NCI-H2081 (cell line): ENCODE measurements at regions not wholly inside any gene's neighbourhood (a gene's known extent, or its start where the extent isn't known, plus 50 kb on each side); places are given as distances from the start of the nearest gene placed in this dataset.

ENCODE experiments used
- DNase-seq, 2 experiments: peaks; one replicate each; lab custom pipeline; 2025; lab: John Stamatoyannopoulos, UW

DNA sequence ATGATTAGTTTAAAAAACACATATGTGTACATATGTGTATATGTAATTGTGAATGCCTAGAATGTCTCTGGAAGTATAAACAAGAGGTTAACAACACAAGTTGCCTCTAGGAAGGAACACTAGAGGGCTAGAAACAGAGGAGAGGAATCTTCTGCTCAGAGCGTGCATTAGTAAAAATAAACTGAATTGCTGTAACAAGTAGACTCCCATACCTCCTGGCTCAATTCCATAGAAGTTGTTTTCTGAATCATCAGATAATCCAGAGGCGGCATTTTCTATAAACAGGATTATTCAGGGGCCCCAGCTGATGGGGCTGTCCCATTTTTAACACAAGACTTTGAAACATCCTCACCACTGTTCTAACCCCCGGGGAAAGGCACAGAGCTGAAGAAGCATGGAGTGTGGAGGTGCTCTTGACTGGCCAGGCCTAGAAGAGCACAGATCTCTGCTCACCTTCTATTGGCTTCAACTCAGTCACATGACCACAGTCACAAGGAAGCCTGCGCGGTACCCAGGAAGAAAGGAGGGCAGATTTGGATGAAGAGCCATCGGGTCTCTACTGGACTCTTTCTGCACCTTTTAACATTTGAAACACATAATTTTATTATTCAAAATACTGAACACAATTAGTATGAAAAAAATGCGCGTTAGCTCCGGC, 145.7 kb downstream of the TLE3 start:
- DNase-seq, result no peak

DNA sequence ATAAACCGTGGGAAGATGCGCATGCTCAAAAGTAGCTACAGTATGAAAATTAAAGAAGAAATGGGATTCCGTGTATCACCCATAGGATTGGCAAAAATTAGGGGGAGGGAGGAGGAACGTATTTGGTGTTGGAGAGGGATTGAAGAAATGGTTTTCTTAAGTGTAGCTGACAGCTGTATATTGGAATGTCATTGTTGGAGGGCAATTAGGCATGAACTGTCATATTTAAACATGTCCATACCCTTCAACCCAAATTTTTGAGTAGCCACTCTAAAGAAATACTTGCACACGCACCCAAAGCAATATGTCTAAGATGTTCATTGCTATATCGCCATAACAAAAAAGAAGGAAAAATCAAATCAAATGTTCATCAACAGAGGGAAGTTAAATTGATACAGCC, 144.7 kb downstream of the TLE3 start:
- DNase-seq, result no peak

DNA sequence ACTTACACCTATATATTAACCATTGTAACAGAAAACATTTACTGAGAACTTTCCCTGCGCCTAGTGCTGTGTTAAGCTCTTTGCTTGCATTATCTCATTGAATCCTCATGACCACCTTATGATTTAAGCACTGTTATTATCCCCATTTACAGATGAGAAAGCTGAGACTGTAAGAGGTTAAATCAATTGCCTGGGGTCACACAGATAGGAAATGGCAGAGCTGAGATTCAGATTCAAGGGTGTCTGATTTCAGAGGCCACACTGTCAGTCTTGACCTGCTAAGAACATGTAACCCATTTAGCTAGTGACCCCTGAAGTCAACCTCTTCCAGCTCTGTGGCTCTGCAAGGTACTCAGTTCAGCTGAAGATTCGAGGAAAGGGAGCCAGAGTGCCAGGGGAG, 143.9 kb downstream of the TLE3 start:
- no peak for DNase-seq

DNA sequence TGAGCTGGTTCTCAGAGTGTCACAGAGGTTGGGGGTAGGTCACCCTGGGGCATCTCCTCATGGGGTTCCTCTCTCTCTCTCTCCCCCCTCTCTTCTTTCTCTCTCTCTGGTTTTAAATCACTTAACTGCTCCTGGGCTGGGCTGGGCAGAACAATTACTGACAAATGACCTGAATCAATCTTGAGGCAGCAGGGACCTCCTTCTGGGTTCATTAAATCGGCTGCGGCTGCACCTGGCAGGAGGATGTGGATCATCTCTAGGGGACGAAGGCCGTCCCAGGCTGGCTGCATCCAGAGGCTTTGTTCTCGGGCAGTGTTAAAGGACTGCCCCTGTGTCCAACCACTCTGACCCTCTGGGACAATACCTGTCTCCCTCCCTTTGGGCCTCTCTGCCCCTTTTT, 143.1 kb downstream of the TLE3 start:
- no peak for DNase-seq

GRCh38 chr15:69955240-69955894, 142.3 kb downstream of the TLE3 start:
- no peak for DNase-seq

DNA sequence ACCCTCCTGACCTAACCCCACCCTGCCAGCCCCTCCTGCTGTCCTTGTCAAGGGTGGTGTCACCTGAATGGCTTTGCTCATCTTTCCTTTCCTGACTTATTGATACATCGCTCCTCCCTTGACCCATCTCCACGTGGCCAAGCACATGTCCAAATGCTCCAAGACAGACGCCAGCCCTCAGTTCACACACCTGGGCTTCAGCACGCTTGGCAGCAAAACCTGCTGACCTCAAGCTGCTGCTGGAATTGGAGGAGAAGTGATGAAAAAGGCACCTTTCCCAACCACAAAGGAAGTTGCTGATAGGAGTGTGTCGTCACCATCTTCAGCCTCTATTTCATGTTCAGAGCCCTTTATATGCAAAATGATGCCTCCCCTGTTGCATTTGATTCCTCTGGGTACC, 141.3 kb downstream of the TLE3 start:
- DNase-seq, result no peak

DNA sequence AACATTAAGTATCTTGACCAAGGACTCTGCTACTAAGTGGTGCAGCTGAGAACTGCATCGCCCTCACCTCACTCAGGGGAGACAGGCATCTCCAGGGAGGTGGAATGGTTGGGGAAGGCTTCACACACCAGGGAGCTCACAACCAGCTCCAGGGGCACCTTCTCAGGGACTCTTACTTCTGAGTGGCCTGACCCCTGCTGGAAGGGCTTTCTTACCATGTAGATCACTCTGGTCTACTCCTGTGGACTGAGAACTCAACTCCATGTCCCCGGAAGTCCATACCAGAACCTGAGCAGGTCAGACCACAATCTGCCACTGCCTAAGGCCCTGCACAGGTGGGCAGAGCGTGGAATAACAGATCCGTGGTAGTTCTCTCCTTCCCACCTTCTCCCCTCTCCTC, 140.5 kb downstream of the TLE3 start:
- no peak for DNase-seq

DNA sequence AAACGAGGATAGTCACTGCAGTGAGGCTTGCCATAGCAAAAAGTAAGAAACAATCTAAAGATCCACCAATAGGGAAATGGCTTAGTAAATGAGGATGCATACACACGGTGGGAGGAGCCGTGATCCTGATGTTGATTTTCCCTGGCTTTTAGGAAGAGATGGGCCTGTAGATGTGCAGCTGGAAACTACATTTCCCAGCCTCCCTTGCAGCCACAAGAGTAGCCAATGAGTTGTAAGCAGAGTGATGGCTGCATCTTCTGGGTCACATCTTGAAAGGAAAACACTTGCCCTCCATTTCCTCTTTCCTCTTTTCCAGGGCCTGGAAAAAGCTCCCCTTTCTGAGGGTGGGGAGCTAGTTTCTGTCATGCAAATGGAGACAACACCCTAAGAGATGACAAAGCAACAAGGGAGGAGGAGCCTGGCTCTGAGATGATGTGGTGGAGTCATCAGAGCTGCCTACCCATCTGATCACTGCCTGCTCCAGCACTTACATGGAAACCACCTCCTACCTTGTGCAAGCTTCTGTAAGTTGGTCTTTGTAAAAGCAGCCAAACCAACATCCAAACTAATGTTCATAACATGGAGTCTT, 139.1 kb downstream of the TLE3 start:
- no peak for DNase-seq

GRCh38 chr15:69962561-69962960, 135.2 kb downstream of the TLE3 start:
- no peak for DNase-seq

DNA sequence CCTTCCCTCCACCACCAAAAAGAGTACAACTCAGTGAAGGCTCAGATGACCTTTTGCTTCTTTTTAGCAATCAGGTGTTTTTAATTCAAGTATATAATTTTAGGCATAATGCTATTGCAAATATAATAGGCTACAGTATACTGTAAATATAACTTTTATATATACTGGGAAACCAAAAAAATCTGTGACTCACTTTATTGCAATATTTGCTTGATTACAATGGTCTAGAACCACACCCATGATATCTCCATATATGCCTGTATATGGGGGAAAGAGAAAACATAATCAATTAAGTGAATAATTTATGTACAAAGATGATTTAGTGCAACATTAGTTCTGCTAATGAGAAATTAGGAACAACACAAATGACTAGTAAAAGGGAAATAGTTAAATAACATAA, 134.3 kb downstream of the TLE3 start:
- no peak for DNase-seq

DNA sequence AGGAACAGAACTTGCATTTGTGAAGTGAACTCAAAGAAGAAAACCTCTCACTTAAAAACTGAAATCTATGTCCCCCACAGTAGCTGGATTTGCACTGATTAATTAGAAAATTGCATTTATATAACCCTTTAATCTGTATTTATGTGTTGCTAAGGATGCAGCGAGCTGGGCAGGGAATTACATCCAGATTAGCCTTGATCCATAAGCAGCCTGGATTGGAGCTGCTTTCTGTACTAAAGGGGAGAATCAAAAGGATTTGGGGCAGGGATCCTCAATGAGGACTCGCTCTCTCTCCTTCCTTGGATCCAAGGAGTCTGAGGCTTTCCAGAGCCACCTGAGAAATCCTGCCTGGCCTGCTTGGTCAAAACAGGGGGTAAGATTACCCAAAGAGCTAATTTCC, 125.9 kb downstream of the TLE3 start:
- DNase-seq, result no peak

DNA sequence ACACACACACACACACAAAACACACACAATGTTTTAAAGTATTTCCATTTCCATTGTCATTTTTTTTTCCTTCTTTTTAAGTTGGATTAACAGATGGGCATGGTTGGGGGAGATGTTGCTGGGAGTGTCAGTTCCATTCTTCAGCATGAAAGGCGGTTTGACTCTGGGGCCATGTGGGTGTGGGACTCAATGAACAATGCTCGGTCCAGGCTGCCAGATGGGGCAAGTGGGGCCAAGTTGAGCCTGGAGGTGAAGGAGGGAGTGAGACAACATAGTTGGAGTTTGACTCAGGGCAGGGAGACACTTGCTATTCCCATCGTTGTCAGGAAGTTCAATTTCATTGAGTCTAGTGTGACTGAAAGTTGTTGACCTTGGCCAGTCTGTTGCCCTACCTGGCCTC, 125.3 kb downstream of the TLE3 start:
- no peak for DNase-seq

DNA sequence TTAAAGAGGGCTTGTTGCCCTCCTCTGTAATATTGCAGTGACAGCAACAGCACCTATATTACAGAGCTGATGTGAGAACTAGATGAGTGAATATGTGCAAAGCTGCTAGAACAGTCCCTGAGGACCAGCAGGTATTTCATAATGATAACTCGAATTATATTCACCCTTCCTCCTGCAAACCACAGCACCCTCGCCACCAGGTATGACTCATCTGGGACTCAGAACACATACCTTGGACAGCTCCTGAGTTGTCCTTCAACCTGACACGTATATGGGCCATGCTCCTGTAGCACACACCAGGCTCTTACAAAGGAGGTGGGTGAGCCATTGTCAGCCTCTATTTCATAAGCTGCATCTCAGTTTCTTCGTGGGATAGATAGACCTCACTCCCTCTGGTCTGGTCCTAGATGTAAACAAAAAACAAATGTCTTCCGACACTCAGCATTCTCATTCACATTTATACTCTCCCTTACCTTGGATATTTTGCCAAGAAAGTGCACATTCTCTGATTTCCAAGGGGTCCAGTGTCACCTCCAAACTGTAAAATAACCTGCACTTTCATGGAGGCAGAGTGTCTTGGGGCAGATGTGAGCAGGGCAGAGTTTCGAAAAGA, 124.5 kb downstream of the TLE3 start:
- no peak for DNase-seq

- no peak for DNase-seq
Observed at GRCh38 chr15:69973880-69974279, 123.8 kb downstream of the TLE3 start.

DNA sequence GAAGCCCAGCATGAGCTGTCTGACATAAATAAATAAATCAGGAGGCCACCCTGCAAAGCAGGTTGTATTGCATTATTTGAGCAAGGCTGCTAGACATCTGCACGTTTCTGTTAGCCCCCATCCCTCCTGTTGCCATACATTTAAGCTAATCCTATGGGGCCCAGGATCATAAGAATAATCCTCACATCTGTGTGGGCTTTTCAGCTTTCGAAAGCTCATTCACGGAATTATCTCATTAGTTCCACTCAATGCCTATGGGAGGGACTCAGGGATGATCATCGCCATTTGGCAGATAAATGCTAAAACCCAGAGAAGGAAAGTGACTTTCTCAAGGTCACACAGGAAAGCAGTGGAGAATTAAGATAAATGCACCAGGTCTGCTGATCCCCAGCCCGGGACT, 123.4 kb downstream of the TLE3 start:
- DNase-seq, result no peak

DNA sequence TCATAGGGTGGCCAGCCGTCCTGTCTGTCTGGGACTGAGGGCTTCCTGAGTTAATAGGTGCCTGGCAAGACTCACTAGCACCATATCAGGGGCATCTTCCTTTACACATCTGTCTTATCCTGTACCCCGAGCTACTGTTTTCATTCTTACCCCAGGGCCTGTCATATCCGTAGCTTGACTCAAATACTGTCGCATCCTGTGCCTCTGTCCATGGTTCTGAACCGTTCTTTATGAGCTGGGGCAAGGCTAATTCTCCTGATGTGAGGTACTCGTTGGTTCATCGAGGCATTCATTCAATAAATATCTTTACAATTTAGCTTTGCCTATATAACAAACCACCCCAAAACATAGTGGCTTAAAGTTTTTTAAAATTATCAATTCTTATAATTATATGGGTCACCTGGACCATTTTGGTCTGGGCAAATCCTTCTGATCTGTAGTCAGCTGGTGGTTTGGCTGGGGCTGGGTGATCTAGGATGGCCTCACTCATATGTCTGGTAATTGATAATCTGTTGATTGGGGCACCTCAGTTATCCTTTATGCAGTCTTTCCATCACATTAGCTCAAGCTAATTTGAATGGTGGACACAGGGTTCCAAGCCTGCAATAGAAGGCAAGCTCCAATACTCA, 121.2 kb downstream of the TLE3 start:
- DNase-seq, result no peak

DNA sequence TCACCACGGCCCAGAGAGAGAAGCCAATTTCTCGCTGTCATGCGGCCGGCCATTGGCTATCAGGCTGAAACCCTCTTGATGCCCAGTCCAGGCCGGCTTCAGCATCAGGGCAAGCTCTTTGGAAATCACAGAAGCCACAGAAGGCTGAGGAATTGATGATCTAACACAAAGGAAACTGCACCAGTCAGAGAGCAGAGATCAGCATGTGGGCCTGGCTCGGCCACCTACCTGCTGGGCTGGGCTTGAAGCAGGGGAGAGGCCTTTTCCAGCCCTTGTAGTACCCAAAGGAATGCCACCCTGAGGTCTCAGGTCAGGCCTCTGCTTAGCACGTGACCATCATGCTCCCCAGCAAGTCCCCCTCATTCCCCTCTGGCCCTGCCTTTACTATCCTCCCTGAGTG, 119.1 kb downstream of the TLE3 start:
- DNase-seq, result no peak

DNA sequence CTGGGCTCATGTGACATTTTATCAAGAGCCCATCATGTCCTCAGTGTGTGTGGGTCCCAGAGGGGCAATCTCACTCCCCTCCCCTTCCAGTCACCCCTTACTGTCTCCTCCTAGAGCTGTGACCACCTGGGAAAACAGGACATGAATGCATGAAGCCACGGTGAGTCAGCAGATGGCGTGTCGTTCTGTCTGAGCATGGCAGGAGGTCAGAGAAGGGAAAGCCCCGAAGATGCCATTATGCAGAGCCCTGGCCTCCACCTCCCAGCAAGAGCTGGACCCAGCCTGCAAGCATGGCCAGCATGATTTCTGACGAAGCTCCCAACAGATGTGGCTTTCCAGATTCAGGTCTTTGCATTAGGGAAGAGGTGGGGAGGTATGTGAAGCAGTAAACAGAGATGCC, 118.5 kb downstream of the TLE3 start:
- no peak for DNase-seq

DNA sequence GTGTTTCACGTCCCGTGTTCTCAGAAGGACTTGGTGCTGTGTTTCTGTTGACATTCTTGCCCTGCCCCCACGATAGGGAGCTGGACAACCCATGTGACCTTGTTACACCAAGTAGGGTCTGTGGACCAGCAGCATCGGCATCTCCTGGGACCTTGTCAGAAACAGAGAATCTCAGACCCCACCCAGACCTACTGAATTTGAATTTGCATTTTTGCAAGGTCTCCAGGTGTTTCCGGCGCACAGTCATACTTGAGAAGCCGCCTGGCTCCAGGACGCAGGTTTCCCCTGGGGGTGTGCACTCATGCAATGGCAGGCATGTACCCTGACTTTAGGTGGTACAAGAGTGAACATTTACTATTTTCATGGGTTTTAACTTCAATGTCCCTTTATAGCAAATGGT, 117.9 kb downstream of the TLE3 start:
- no peak for DNase-seq

DNA sequence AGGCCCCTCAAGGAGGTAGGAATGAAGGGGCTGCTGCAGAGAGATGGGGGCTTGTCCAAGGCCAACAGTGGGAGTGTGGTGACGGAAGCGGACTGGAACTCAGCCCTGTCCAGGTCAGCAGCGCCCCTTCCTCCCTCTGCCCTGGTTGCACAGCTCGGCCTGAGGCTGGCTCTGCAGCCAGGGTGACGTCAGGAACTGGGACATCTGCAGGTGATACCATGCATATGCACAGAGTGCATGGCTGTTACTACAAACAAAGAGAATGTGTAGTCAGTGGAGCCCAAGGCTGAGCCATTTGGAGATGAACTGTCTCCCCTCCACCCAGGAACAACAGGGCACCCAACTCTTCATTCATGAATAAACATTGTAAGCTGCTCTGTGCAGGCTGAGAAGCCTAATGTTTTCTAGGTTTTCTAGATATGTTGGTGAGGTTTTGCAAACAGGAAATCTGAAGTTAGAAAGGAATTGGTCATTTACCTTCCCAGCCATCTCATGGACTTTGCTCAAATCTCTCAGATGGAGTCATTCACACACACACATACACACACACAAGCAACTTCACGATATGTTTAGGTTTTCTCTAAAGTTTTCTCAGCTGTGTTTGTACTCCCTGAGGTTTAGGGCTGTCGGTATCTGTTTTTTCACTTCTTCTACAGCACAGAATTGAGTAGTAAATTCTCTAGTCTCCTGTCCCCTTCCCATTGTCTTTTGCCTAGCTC, 117.2 kb downstream of the TLE3 start:
- DNase-seq, result no peak

DNA sequence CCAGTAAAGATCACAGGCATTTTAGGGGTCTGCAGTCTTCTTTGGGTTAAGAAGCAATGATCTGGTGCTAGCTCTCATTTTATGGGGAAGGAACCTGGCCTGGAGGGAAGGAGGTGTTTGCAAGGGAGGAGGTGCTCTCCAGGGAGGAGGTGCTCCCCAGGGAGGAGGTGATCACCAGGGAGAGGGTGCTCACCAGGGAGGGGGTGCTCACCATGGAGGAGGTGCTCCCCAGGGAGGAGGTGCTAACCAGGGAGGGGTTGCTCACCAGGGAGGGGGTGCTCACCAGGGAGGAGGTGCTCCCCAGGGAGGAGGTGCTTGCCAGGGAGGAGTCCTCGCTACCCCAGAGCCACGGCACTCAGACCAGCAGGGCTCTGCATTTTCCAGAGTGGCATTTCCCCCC, 115.7 kb downstream of the TLE3 start:
- DNase-seq, result no peak

DNA sequence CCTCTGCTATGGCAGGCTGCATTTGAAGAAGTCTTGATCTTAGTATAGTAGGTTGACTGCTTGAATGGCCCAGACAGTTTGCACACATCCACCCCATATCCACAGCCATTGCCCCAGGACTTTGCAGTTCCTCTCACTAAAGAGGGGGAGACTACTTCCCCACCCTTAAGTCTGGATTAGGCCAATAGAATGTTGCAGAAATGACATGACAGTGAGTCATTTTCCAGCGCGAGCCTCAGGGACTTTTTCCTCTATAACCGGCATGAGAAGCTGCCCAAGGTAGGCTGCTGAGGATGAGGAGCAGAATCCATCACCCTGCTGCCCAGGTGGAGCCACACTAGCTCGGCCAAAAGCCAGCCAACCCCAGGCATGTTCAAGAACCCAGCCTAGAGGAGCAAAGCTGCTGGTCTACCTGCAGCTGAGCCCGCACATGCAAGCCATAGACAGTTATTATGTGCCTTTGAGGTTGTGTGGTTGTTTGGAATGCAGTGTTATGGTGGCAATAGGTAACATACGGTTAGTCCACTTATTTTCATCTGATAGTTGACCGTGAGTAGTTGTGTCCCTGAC, 113.9 kb downstream of the TLE3 start:
- DNase-seq, result no peak
